GM19463 (cell line): ENCODE measurements at regions not wholly inside any gene's neighbourhood (a gene's known extent, or its start where the extent isn't known, plus 50 kb on each side); places are given as distances from the start of the nearest gene placed in this dataset.
"Not testable (repeated sequence)": the region's sequence is repeated elsewhere in the genome, so short reads cannot be mapped to it uniquely, and the experiment has no call there.

Experiments used
- ATAC-seq: cut with Tn5 transposase; IDR thresholded peaks from one replicate; pipeline ENCODE4 v1.9.1; 2021; ENCODE audit warnings: mild to moderate bottlenecking, moderate library complexity; ENCODE audit not compliant: unreplicated experiment

GRCh38 chr1:149635290-149635899 lies 51.7 kb downstream of the PPIAL4C start:
- ATAC-seq: not testable (repeated sequence)

- ATAC-seq: peak; percentile 92
Measured at GRCh38 chr1:149636286-149637122, 52.9 kb downstream of the PPIAL4C start.

DNA sequence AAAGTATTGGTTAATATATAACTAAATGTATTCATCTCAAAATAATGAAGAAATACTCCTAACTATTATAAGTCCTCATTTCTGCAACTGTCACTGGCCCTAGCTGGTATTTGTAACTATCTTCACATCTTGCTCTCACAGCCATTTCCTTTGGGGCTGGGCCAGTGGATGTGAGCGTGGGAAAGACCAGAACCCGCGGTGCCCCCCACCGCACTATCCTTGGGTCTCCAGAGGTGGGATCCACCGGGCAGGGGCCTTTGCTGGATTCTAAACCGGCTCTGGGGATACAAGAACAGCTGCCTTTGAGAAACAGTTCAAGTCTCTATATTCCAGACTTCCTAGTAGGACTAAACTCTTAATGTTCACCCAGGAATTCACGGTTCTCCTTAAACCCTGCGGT lies 54.8 kb downstream of the PPIAL4C start:
- ATAC-seq: not testable (repeated sequence)

- not testable (repeated sequence) for ATAC-seq
Measured at GRCh38 chr1:149638901-149639658, 55.4 kb downstream of the PPIAL4C start.

- not testable (repeated sequence) for ATAC-seq
Measured at GRCh38 chr1:149641179-149641578, 57.5 kb downstream of the PPIAL4C start.

DNA sequence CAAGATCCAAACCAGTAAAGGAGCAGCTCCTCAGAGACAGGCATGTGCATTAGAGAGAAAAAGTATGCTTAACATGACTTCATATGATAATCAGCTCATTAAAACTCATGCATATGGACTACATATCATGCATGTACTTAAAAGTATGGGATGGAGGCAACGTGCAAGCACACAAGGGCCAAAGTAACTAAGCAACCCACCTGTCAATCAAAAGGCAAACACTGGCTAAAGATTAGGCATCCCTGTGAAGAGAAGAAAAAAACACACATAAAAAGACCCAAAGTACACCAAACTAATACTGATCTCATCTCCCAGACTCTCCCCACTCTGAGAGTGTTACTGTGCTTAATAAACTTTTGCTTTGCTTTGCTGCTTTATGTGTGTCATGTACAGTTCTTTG lies 61.2 kb downstream of the PPIAL4C start:
- ATAC-seq: not testable (repeated sequence)

GRCh38 chr1:149646360-149647017 lies 62.8 kb downstream of the PPIAL4C start:
- ATAC-seq: not testable (repeated sequence)

DNA sequence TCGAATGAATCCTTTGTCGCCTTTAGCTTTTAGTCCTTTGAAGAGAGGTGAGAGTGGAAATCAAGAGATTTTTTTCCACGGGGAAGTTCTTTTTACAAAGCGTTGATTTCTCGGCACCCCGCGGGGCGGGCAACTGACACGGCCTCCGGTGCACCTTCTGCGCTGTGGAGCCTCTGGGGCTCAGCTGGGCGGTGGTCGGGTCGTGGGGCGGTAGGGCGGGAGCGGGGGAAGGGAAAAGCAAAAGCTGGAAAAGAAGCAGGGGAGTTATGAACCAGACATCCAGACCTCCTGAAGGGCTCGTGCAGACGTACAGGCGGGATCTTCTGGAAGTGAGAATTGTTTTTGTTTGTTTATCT lies 63.3 kb downstream of the PPIAL4C start:
- ATAC-seq: not testable (repeated sequence)

- ATAC-seq: not testable (repeated sequence)
Measured at GRCh38 chr1:149657750-149658149, 74.1 kb downstream of the PPIAL4C start.

GRCh38 chr1:149658175-149658574 lies 74.5 kb downstream of the PPIAL4C start:
- not testable (repeated sequence) for ATAC-seq

DNA sequence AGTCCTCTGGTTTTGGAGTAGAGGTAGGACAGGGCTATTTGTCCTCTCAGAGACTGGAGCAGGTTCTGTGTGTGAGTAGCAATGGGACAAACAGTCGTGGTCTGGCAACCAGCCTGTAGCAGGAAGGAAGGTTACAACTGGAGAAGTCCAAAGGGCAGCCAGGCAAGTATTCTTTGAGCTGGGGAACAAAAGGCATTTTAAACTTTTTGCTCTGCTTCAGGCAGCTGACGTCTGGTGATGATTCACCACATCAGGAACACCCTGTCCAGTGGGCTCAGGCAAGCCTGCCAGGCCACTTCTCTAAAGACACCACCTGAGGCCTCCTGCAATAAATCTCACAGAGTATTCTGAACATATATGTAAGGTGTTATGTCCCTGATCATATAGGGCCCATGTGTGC lies 81.0 kb downstream of the PPIAL4C start:
- ATAC-seq: not testable (repeated sequence)

DNA sequence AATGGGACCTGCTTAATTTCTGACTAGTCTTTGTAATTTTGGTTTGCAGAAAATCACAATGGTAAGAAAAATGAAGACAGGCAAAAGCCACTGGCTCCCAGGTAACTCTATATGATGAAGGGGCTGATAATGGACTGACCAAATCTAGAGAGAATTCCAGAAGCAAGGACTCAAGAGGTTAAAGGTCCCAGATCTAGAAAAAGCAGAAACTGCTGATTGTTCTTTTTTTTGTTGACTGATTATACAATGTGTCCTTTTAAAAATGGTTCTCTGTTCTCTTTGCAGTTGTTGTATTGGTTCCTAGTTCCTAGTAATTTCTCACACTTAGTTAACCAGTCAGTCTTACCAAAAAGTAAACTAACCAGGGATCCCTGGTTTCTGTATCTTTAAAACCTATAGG lies 81.4 kb downstream of the PPIAL4C start:
- not testable (repeated sequence) for ATAC-seq

- not testable (repeated sequence) for ATAC-seq
Measured at GRCh38 chr1:149665528-149665927, 81.9 kb downstream of the PPIAL4C start.

DNA sequence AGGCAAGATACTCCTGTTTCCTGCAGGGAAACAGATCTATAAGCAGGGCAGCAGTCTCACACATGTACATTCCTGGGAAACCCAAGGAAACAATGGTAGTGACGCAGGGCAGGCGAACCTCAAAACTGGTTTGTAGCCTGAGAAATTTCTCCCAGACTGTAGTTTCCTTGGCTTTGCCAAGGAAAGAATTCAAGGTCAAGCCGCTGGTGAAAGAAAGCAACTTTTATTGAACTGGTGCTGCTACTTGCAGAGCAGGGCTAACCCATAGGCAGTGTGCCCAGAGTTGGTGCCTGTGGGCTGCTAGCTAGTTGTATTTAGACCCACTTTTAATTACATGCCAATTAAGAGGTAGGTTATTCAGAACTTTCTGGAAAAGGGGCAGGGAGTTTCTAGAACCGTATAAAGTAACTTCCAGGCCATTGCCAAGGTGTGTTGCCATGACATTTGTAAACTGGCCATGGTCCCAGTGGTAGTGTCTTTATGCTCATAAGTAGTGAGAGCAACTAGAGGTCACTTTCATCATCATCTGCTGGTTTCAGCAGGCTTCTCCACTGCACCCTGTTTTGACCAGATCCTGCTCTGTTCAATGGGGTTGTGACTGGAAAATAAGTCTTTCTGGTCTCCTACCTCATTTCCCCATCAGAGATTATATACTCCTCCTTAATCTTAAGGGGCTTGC lies 89.7 kb downstream of the PPIAL4C start:
- not testable (repeated sequence) for ATAC-seq

DNA sequence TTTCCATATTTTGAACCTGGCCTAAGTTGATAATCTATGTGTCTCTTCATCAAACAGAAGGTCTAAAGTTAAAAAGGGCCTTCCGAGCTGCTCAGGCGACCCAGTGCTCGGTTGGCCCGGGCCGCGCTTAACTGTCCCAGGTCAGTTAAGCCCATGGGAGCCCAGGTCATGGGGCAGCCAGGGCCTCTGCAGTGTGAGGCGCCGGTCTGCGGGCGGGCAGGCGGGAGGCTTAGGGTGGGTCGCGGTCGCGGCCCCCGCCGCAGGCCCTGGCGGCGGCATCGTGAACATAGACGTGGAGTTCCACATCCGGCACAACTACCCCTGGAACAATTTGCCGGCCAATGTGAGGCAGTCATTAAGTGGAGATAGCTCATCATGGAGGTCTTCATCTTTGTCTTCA lies 91.3 kb downstream of the PPIAL4C start:
- not testable (repeated sequence) for ATAC-seq

DNA sequence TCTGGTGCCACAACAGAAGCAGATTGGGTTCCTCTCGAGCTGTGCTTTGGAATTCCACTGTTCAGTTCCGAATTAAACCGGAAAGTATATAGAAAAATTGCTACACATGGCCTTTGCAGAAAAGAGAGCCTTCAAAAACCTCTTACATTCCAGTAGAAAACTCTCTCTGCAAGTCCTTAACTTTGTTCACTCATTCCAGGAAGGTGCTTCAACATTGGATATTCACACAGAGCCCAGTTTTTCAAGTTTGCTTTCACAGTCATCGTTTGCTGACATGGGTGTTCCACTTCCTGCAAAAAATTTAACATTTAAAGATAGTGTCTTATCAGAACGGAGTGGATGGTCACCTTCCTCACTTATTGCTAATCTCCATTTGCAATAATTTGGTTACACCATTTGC lies 93.7 kb downstream of the PPIAL4C start:
- not testable (repeated sequence) for ATAC-seq

GRCh38 chr1:149686593-149687238 lies 95.8 kb upstream of the FCGR1A start:
- ATAC-seq: not testable (repeated sequence)

GRCh38 chr1:149691399-149691798 lies 91.1 kb upstream of the FCGR1A start:
- ATAC-seq: not testable (repeated sequence)

DNA sequence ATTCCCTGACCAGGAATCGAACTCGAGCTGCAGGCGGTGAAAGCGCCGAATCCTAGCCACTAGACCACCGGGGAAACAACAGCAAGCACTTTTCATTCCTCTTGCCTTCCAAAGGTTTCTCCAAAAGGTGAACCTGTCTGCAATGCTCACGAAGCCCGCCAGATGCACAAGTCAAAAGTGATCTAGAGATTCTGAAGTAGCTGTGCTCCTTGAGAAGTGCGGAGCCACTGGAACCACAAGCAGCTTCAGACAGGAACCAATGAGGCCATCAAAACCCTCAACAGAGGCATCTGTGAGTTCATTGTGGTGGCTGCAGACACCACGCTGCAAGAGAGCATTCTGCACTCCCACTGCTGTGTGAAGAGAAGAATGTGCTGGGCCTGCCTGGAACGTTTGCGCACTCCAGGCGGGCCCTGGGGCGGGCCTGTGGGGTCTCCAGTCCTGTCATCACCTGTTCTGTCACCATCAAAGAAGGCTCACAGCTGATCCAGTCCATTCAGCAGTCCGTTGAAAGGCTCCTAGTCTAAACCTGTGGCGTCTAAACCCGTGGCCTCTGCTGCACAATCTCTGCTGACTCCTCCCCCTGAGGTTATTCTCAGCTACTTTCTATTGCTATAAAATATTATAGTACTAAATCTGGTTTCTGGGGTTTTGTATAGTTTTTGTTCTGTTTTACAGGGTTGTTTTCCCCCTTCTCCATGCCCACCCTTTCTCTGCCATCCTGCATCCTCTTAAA lies 89.5 kb upstream of the FCGR1A start:
- ATAC-seq: not testable (repeated sequence)
